SK-N-MC (cell line): ENCODE measurements at regions not wholly inside any gene's neighbourhood (a gene's known extent, or its start where the extent isn't known, plus 50 kb on each side); places are given as distances from the start of the nearest gene placed in this dataset.

Source experiments
- EZH2 ChIP-seq: fragments of 200-600 bp; sonication (generic); IDR thresholded peaks from one replicate; pipeline ENCODE4 v1.6.1; 2017; ENCODE audit warnings: antibody characterized with exemption
- POLR2AphosphoS5 ChIP-seq: IDR thresholded peaks from 2 replicates; pipeline ENCODE4 v1.6.1; 2012; ENCODE audit warnings: mild to moderate bottlenecking, low read depth, low read length, borderline replicate concordance

- TF ChIP-seq EZH2 = no peak
- TF ChIP-seq POLR2AphosphoS5 = no peak
These were observed 129.5 kb downstream of the NDUFA10 start for GRCh38 chr2:239895669-239896068.
